ENCODE measurements at regions not wholly inside any gene's neighbourhood (a gene's known extent, or its start where the extent isn't known, plus 50 kb on each side); places are given as distances from the start of the nearest gene placed in this dataset.

DNA sequence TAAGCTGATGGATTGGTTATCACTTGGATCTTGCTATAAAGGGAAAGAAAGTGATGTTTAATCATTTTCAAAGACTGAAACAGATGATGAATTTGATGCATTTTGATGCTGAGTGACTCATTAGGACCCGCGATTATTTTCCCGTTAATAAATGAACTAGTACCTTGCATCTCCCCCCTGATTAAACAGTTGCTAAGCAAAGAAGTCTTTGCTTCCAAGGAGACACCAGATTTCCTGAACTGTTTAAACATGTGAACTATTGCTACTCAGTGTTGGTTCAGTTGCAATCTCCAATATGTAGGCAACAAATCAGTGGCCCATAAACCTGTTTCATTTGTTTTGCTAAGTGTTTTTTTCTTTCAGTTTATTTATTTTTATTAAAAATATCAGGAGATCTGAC is 375.2 kb downstream of the AACS start:
- DNase-seq, result no peak

DNA sequence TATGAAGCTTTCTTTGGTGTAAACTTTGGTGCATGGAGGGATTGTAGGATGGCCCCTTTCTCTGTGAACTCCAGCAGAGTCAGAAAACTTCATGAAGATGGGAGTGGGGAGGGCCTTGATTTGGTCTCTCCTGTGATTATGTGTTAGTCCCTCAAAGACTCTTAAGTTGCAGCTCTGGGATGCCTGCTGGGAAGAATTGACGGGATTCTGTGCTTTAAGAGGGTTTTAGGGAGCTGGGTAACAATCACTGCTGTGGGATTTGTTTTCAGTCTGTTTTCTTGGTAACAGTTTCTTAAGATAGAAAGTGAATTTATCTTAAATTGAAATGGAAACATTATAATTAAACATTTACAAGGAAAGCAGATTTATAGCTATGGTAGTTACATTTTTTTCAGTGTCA is 378.1 kb downstream of the AACS start:
- DNase-seq, result no peak

DNA sequence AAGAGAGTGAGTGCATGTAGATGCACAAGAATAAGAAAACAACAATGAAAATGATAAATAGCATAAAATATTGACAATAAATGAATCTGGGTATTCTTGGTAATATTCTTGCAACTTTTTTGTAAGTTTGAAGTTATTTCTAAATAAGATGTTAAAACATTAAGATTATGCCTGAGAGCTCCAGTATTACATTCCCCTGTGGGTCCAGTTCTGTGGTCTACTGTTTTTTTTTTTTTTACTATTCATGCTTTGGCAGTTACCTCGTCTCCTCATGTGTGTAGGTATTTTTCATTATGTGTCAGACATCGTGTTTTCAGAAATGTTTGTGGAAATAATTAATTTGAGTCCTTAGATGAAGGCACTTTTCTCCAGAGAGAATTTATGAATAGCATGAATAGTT is 386.2 kb downstream of the AACS start:
- DNase-seq, result no peak

DNA sequence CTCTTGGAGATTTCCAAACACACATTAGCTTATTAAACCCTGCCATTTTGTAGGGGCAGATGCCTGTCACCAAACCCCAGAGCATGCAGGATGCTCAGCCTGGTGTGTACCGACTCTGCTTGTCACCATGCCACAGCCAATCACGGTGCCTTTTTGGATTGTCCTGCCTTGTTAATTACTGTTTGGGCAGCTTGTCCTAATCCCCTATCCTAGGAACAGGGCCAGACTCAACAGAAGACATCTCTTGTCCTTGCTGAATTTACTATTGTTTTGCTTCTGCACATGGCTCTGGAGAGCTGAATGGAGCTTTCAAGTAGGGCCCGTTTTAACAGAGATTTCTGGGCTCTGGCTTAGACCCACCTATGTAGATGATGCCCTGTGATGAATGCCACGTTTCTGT is 388.5 kb downstream of the AACS start:
- DNase-seq, result no peak

DNA sequence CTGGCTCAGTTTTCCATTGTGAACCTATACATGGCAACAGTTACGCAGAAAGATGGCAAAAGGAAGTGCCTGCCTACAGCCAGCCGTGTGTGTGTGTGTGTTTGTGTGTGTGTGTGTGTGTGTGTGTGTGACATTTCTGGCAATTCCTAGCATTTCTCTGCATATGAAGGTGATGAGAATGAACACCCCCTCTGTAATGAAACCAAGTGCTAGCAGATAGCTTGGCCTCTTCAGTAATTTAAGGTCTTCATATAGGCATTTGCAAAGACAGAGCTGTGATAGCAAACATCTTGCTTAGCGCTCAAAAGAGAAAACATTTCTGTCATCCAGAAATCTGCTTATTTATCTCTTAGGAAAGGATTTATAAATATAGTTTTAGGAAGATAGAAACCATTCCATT is 389.1 kb downstream of the AACS start:
- DNase-seq, result no peak

DNA sequence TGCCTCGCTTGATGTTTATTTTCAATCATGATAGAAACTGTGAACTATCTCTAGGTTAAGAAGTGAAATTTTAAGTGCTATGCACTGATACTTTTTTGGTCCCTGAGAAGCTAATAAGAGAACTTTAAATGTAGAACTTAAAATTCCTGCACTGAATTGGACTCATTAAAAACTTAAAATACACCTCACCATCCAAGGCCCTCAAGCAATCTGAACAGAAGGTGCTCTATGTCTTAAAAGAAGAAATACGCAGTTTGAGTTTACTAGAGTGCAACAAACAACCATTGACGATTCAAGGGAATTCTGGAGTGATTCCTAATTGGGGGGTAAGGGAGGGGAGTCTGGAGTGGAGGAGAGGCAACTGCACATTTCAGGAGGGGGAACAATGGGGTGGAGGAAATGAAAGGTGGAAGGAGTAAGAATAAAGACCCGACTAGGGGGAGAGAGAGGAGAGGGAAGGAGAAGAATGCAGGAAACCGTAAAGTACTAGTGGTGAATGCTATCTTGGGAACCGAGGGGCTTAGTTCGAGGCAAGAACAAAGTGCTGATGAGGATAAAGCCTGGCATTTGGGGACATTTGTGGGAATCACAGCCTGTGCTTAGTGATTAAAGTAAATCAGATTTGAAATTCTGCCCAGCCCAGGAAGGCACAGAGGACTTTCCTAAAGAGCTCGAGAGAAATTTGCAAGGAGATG is 389.7 kb downstream of the AACS start:
- DNase-seq, result no peak

DNA sequence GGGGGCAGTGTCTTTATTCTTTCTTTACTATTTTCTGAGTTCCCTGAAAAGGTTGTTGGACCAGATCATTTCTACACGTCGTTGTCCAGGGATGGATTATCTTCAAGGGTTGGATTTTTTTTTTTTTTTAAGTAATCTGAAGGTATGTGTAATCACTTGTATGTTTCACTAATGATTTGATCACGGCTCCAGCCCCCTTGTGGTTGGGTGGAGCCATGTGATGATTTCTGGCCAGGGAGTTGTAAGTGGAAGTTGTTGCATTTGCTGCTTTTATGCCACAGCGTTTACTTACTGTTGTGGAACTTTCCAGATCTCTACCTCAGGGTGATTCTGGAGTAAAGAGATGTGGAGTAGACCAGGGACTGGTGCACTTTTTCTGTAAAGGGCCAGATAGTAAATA is 390.3 kb downstream of the AACS start:
- DNase-seq, result no peak

DNA sequence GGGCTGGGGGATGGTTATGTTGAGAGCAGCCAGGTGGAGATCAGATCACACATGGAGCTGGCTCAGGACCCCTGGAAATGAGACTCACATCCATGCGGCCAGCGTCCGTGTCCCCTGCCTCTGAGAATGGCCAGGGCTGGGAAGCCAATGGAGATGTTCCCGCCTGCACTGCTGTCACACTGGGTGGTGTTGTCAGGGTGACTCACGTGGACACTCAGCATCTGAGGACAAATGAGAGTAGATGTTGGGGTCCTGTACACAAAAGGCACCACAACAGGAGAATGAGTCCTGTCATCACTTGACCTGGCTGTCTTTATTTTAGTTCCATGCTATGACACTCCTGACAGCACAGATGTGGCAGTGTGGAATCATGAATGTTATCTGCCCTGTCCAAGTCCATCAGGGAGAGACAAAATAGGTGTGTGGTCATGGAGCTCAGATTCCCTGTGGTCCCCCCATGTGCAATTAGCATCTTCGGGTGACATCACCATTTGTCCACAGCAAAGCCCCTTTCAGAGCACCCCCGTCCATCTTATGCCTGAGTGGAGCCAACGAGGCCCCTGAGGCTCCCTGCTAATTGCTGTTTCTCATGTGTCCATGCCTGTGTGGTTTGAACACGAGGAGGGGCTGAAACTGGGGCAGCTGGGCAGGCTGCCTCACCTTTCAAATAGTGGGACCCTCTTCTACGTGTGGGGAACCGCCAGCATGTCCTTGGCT is 393.5 kb downstream of the AACS start:
- DNase-seq, result no peak

DNA sequence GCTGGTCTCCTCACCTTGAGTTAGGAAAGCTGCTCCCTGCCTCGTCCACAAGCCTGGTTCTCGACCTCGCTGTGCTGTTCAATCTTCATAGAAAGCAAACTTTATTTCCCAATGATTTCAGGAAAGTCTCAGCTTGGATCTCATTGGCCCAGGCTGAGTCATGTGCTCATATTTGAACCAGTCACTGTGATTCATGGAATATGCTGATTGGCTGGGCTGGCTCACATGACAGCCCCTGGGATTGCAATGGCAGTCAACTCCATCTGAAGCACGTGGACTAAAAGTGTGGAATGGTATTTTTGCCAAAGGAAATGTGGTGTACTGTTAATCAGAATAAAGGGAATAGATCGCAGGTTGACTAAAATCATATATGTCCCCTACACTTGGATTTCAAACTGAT is 396.6 kb downstream of the AACS start:
- DNase-seq, result no peak

DNA sequence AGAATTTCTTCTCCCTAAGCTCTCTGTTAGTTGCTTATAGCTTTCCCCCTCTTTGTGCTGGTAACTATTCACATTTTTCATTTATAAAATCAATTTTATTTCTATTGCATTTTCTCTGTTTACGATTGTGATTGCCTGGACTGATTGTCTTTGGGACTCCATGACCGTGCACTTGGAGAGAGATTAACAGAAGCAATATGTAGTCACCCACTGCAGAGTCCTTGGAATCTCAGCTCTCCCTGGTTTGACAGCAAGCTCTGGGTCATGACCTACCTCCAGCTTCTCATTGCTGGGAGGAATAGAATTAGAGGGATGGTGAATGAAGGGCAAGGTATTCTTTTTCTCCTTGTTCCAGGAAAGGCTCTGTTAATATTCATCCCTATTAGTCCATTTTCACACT is 398.2 kb downstream of the AACS start:
- no peak for DNase-seq

DNA sequence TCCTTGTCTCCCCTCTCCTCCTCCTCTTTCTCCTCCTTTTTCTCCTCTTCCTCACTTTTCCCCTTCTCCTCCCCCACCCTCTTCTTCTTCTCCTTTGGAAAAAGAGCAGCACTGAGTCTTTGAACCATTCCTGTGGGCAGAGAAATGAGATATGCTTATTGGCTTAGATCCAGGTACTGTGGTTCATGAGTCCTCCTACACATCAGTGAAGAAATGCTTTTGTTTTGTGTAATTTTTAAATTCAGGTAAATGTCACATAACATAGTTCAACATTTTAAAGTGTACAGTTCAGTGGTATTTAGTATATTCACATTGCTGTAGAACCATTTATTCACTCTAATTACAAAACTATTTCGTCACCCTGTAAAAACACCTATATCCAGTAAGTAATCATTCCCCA is 402.1 kb downstream of the AACS start:
- DNase-seq, result no peak

DNA sequence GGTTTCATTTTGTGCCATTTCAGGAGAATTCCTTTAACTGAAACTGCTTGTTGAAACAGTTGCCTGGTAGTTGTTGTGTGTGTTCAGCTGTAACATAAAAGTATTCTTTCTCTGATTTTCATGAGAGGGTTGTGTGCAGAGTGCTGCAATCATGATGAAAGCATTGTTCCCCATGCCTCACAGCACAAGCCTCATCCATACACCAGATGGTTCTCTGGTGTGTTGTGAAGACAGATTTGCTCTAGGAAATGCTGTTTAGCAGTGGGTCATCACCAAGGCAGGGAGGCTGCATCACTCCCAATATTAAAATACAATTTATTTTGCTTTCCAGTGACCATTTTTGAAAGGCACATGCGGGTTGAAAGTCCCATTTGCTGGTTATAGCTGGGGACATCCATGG is 404.4 kb downstream of the AACS start:
- no peak for DNase-seq

DNA sequence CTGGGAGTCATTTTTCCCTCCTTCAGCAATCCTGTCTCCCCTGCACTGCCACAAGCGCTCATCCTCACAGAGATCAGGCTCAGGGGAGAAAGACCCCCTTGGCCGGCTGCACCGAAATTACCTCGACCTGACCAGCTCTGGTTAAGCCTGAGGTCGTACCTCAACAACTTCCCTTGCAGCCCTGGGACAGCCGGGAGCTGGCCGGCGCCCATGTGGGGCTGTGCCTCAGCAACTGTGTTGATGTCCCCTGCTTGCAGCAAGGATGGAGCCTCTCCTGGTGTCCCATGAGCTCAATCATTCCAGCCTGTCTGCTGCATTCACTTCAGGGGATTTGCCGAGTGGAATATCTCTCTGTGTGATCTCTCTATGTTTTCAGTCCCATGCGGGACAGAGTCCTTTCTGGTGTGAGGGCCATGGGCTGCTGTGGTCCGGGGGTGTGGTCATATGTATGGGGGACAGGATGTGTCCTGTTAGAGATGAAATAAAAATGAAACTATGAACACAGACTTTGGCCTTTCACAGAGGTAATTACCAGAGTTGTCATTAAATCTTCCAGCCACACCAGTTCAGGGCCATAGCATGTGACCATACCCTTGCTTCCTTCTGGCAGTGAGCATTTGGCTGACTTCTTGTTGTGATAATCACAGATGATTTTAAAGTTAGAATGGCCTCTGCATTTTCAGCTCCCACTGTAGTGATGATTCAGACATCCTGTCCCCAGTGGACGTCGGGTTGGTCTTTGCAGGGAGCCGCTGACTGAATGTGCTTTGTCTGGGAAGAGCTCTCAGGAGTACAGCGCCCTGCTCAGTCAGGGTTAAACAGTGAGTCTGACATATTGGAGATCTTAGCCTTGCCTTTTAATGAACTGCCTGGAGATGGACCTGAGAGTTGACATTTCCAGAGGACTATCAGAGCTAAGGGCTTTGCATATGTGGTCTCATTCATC is 405.9 kb downstream of the AACS start:
- no peak for DNase-seq

DNA sequence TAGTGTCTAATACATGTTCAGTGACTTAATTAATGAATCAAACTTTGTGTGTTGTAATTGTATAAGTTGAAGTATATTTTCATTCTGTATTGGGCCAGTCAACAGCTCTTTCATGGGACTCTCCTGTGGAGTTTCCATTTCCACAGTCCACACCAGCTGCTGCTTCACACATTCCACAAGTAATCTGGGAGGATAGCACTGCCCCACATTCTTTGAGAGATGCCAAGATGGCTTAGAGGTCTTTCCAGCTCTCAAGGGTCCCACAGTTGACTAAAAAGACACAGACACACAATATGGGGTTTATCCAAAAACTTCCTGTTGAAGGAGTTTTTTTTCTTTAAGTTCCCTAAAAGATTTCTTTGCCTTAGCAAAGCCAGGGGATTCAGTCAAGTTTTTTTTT is 408.3 kb downstream of the AACS start:
- no peak for DNase-seq

DNA sequence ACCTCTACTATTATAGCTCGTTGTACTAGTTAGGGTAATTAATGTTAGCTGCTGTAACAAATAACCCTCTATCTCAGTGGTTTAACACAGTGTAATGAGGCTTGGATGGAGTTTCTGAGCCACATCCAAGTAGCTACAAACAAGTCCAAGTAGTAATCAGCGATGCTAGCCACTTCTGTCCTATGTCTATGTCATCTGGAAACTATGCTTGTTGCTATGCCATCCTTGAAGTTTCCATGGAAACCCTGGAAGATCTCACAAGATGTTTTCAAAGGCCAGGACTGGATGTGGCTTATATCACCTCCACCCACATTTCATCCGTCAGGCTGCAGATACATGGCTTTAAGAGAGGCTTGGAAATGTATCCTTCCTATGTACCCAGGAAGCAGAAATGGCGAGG is 422.1 kb downstream of the AACS start:
- no peak for DNase-seq

DNA sequence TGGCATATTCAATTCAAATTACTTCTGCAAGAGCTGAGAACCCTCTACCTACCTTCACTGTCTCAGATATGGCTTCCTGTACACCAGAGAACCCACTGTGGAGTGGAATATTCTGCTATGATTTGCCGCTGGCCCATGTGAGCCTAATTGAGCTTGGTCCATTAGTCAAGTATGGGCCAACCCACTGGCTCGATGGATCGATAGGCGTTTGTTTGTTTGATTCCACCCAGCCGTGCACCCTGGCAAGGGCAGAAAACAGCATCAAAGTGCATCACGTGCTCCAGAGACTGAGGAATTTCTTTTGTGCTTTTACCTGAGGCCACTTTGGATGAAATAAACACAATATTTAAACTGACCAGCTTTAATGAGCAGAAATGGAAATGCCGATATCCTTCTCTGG is 426.3 kb downstream of the AACS start:
- no peak for DNase-seq

DNA sequence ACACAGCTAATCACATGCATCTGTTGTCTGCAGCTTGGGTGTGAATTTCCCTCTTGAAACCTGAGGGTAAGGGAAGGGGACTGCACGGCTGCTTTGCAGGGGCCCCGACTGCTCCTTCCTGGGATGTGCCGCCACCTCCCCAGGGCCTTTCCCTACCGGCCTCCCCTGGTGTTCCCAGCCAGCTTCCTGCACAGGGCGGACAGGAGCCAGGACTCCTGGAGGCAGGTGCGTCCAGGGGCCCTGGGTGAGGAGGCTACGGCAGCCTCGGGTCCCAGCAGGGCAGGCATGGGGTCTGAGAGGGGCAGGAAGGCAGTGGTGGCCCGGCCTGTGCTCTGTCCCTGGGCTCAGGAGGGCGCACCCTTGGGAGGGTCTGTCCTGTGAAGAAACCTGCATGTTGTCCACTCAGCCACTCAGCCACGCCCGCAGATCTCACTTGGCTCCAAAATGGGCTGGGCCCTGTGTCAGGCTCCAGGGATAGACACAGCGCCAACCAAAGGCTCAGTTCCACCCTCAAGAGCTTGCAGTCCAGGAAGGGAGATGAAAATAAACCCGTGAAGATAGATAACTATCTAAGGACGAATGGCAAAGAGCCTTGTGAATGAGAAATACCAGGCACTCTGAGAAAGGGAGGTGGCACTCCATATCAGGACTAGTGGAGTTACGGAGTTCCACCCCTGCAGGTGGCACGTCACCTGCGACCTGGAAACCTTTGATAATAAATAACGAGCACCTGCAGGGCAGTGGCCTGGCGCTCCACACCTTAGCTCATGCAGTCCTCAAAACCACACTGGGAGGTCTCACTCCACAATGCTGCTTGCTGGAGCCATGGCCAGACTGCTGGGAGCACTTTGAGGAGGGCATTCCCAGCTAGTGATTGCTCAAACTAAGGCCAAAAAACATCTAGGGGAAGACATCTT is 427.4 kb downstream of the AACS start:
- DNase-seq, result no peak

DNA sequence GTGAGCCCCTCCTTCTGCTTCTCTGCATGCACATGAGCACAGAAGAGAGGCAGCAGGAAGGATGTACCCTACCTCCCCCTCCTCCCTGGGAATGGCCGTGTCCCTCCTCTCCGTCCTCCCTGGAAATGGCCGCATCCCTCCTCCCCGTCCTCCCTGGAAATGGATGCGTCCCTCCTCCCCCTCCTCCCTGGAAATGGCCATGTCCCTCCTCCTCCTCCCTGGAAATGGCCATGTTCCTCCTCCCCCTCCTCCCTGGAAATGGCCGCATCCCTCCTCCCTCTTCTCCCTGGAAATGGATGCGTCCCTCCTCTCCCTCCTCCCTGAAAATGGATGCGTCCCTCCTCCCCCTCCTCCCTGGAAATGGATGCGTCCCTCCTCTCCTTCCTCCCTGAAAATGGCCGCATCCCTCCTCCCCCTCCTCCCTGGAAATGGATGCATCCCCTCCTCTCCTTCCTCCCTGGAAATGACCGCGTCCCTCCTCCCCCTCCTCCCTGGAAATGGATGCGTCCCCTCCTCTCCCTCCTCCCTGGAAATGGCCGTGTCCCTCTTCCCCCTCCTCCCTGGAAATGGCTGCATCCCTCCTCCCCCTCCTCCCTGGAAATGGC is 428.6 kb downstream of the AACS start:
- DNase-seq, result no peak

DNA sequence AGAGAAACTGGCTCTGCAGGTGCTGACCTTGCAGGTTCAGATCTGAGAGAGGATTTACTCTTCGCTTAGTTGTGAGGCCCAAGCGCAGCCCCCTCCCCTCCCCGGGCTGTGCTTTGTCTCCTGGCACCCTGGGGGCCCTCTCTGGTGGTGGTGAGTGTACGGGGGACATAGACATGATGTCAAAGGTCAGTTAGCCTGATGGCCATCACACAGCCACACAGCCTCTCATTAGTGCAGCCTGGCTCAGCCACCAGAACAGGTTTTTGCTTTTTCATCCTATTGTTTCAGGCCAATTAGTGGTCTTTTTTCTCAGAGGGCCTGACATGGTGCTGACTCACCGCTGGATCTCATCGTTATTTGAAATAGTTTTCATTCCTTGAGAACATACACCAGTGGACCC is 437.9 kb downstream of the AACS start:
- DNase-seq, result no peak

DNA sequence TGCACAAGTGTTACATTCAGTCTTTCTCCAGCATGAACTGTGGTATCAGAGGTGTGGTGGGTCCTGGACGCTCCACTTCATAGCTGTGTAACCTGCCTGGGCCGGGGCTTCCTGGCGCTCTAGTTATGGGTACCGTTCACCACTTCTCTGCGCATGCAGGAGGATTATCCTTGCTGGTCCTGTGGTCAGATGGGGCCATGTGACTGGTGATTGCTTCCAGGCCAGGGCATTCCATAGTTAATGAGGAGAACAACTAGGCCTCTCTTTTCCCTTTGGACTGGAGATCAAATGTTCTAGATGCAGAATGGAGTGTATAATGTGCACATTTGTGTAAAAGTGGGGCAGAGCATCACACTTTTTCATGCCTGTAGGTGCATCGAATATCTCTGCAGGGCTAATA is 444.0 kb downstream of the AACS start:
- no peak for DNase-seq

DNA sequence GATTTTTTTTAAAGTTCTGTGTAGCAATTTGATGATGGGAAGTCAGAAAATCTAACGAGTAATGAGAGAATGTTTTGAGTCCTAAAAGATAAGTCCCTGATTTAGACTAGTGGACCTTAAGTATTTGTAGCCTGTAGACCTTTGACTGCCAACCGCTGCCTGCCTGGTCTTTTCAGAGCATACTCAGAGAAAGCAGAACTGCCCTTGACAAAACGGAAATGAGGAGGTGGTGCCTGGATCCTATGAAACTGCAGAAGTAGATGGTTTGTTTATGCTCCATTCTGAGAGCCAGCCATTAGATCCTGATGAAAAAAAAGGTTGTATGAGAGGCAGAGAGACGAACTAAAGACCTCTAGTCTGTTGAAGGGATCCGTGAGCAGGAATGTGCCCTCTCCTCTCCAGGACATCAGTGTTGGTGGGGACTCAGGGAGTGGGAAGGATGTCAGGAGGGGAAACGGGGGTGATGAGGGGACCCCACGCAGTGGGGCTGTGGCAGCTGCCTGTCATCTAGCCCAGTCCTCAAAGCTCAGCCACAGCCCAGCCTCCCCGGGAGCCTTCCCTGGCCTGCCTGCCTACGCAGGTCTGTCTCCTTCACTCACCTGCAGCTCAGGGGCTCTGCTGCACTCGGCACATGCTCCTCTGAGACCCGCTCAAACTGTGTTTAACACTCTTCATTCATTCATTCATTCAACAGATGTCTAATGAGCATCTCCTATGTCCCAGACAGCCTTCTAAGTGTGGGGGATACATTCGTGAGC is 447.5 kb downstream of the AACS start:
- DNase-seq, result no peak

DNA sequence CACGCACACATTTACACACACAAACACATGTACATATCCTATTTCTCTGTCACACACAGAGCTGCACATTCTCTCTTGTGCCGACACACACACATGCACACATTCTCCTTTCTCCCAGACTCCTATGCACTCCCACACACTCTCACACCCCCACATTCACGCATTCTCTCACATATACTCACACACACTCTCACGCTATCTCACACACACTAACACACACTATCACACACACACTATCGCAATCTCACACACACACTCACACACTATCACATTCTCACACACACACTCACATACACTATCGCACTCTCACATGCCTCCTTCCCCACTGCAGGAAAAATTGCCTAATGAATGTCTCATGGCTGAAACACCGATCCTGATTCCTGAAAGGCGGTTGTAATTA is 450.7 kb downstream of the AACS start:
- DNase-seq, result no peak

All from CD4-positive, alpha-beta T cell treated with Interleukin-4 for 1 hour (primary cell).